PC-3 (cell line): ENCODE measurements at regions not wholly inside any gene's neighbourhood (a gene's known extent, or its start where the extent isn't known, plus 50 kb on each side); places are given as distances from the start of the nearest gene placed in this dataset.

ENCODE experiments used
- ATAC-seq: fragments of 200-7000 bp; cut with Tn5 transposase; 2 replicates; pipeline ENCODE4 v1.9.1; 2020; ENCODE audit warnings: mild to moderate bottlenecking, moderate library complexity
- BruUV-seq: library from RNA; stranded (reverse); fragments of 400-500 nt; replicated peaks from 2 replicates; lab custom pipeline; 2021; lab: Mats Ljungman, UMichigan
- CTCF ChIA-PET: fragments of 300-600 bp; sonication (Branson Sonifier 250); formaldehyde crosslinking; loops from one replicate; lab custom pipeline; 2022; ENCODE audit warnings: antibody characterized with exemption; lab: Charles Lee
- POLR2A ChIA-PET: fragments of 300-600 bp; sonication (Branson Sonifier 250); formaldehyde crosslinking; loops from one replicate; lab custom pipeline; 2022; ENCODE audit warnings: antibody characterized with exemption; ENCODE audit not compliant: unreplicated experiment; lab: Charles Lee
- DNase-seq: peaks from one replicate; pipeline ENCODE4 v3.0.0-alpha.2; 2015
- H2AFZ ChIP-seq: fragments of 300-600 bp; sonication (generic); 2 replicates; pipeline ENCODE4 v1.6.0; 2016; ENCODE audit warnings: antibody characterized with exemption, low read length
- H3F3A ChIP-seq: fragments of 300-600 bp; sonication (generic); one replicate; pipeline ENCODE4 v1.6.0; 2017; ENCODE audit warnings: antibody characterized with exemption, low read length, control low read depth, mild to moderate bottlenecking; ENCODE audit not compliant: unreplicated experiment
- H3K27ac ChIP-seq: fragments of 300-600 bp; sonication (generic); 2 replicates; pipeline ENCODE4 v1.5.1; 2016; ENCODE audit warnings: mild to moderate bottlenecking, low read length
- H3K27me3 ChIP-seq: fragments of 300-600 bp; sonication (generic); 2 replicates; pipeline ENCODE4 v1.6.1; 2016; ENCODE audit warnings: low read length, mixed read lengths
- H3K36me3 ChIP-seq: fragments of 300-600 bp; sonication (generic); 2 replicates; pipeline ENCODE4 v1.6.1; 2016; ENCODE audit warnings: low read depth, mixed run types, low read length, mixed read lengths
- H3K4me1 ChIP-seq: fragments of 300-600 bp; sonication (generic); 2 replicates; pipeline ENCODE4 v1.5.1; 2016; ENCODE audit warnings: low read length; ENCODE audit not compliant: insufficient read depth
- H3K4me2 ChIP-seq: fragments of 300-600 bp; sonication (generic); 2 replicates; pipeline ENCODE4 v1.6.0; 2016; ENCODE audit warnings: low read length
- H3K4me3 ChIP-seq: fragments of 300-600 bp; sonication (generic); 2 replicates; pipeline ENCODE4 v1.5.1; 2016; ENCODE audit warnings: mild to moderate bottlenecking, low read length, mixed read lengths
- H3K79me2 ChIP-seq: fragments of 300-600 bp; sonication (generic); 2 replicates; pipeline ENCODE4 v1.6.1; 2017; ENCODE audit warnings: low read length, mixed read lengths
- H3K9ac ChIP-seq: fragments of 300-600 bp; sonication (generic); 2 replicates; pipeline ENCODE4 v1.6.0; 2016; ENCODE audit warnings: mild to moderate bottlenecking, low read length
- H3K9me2 ChIP-seq: fragments of 300-600 bp; sonication (generic); replicated peaks from 2 replicates; pipeline ENCODE4 v1.6.1; 2016; ENCODE audit warnings: mixed run types, low read length, mixed read lengths
- H3K9me3 ChIP-seq: fragments of 300-600 bp; sonication (generic); 2 replicates; pipeline ENCODE4 v1.6.1; 2016; ENCODE audit warnings: low read length, mixed read lengths
- H4K20me1 ChIP-seq: fragments of 300-600 bp; sonication (generic); 2 replicates; pipeline ENCODE4 v1.6.1; 2016; ENCODE audit warnings: low read length, mixed read lengths
- CTCF ChIP-seq: fragments of 300-600 bp; sonication (generic); conservative IDR thresholded peaks from 2 replicates; pipeline ENCODE4 v1.5.1; 2017; ENCODE audit warnings: antibody characterized with exemption, low read depth, mild to moderate bottlenecking, low read length
- EZH2 ChIP-seq: fragments of 300-600 bp; sonication (generic); IDR thresholded peaks from one replicate; pipeline ENCODE4 v1.6.1; 2017; ENCODE audit warnings: antibody characterized with exemption, mild to moderate bottlenecking, low read length; ENCODE audit not compliant: unreplicated experiment
- EZH2phosphoT487 ChIP-seq: fragments of 300-600 bp; sonication (generic); IDR thresholded peaks from 2 replicates; pipeline ENCODE4 v1.6.1; 2018; ENCODE audit warnings: mild to moderate bottlenecking, antibody characterized with exemption, low read length, borderline replicate concordance
- intact Hi-C: fragments of 100-400 bp; cut with micrococcal nuclease; formaldehyde crosslinking; loops from 2 replicates; pipeline ENCODE4 v1.9.0; 2023

DNA sequence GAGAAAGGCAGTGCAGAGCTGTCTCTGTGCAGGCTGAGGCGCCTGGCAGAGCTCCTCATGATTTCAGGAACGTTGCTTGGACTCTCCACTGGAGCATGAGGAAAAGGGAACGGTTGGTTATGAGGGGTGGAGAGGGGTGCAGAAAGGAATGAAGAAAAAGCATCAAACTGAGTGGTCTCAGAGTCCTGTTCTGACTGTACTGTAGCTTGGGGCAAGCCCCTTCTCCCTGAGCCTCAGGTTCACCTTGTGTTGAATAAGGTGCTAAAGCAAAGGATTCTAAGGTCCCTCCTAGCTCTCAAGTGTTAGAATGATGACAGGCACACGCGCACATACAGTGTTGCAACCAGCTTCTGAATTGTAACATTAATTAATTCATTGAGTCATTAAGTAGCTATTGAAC is 125.2 kb upstream of the PARP11 start:
- ATAC-seq (no peak), DNase-seq (no peak)
- H3K4me1 ChIP-seq = no peaks in the 10 kb centered on the region
- ChIA-PET POLR2A (no interaction called here), CTCF (interaction anchor here (1.0 kb wide), 1 partner anchor 40 kb away, joined by 3 read pairs; no protein-coding TSS in a partner anchor)
- H3K4me3 ChIP-seq = no peak overlapping the region
- H3F3A ChIP-seq = no peaks in the 10 kb centered on the region
- no peak overlapping the region for H3K4me2 ChIP-seq
- no peak overlapping the region for H3K27ac ChIP-seq
- H3K79me2 ChIP-seq = no peaks in the 10 kb centered on the region
- H3K9me3 ChIP-seq = no peaks in the 10 kb centered on the region
- H3K9ac ChIP-seq = no peak overlapping the region
- no peaks in the 10 kb centered on the region for H3K9me2 ChIP-seq
- TF ChIP-seq CTCF (no peak), EZH2 (no peak)
- no peaks in the 10 kb centered on the region for H4K20me1 ChIP-seq
- no peaks in the 10 kb centered on the region for H3K36me3 ChIP-seq
- BruUV-seq = no TSS peak
- intact Hi-C loops = no loop called here
- no peak overlapping the region for H2AFZ ChIP-seq
- H3K27me3 ChIP-seq = peaks cover 13% of the 10 kb centered on the region

DNA sequence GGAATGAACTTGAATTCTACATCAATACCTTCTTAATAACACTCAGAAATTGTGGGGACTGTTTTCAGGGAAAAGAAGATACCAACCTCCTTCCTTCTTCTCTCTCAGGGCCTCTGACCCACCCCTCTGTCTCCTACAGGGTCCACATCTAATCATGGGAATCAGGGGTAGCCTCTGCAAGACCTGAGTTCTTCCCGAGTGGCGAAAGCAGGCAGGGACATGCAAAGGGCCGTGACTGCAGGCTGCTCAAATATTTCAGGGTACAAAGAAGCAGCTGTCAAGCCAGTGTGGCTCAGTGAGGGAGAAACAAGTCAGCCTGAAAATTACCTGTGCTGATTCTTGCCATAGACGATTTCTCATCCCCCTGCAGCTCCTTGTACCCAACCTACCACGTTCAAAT is 123.1 kb upstream of the PARP11 start:
- Histone ChIP-seq H3K9ac (no peak overlapping the region), H3F3A (no peaks in the 10 kb centered on the region), H3K9me3 (no peaks in the 10 kb centered on the region), H3K79me2 (no peaks in the 10 kb centered on the region), H2AFZ (no peak overlapping the region), H3K9me2 (no peaks in the 10 kb centered on the region), H4K20me1 (no peaks in the 10 kb centered on the region), H3K27ac (no peak overlapping the region), H3K27me3 (peaks cover 34% of the 10 kb centered on the region), H3K4me3 (no peak overlapping the region), H3K4me2 (no peak overlapping the region), H3K4me1 (no peaks in the 10 kb centered on the region), H3K36me3 (no peaks in the 10 kb centered on the region)
- CTCF ChIA-PET = no interaction called here
- intact Hi-C loops = no loop called here
- BruUV-seq = no TSS peak
- TF ChIP-seq EZH2 = no peak
- POLR2A ChIA-PET = no interaction called here
- DNase-seq = no peak
- no peak for ATAC-seq

- POLR2A ChIA-PET = no interaction called here
Observed at GRCh38 chr12:3995306-3995705, 122.1 kb upstream of the PARP11 start.

More at GRCh38 chr12:3995306-3995705, 122.1 kb upstream of the PARP11 start:
- Histone ChIP-seq H2AFZ (no peak overlapping the region), H3F3A (no peaks in the 10 kb centered on the region), H3K27ac (no peak overlapping the region), H3K4me1 (no peaks in the 10 kb centered on the region), H3K79me2 (no peaks in the 10 kb centered on the region), H3K9ac (no peak overlapping the region), H3K36me3 (no peaks in the 10 kb centered on the region), H3K4me2 (no peak overlapping the region), H4K20me1 (no peaks in the 10 kb centered on the region), H3K9me2 (no peaks in the 10 kb centered on the region), H3K27me3 (peaks cover 40% of the 10 kb centered on the region), H3K4me3 (no peak overlapping the region), H3K9me3 (no peaks in the 10 kb centered on the region)
- DNase-seq = no peak
- intact Hi-C loops = loop anchor here (2.0 kb wide), 2 partner anchors 41 to 281 kb away; no protein-coding TSS in a partner anchor
- TF ChIP-seq EZH2phosphoT487 (no peak), CTCF (no peak), EZH2 (no peak)
- BruUV-seq = no TSS peak
- CTCF ChIA-PET = no interaction called here
- no peak for ATAC-seq
